ENCODE measurements at regions not wholly inside any gene's neighbourhood (a gene's known extent, or its start where the extent isn't known, plus 50 kb on each side); places are given as distances from the start of the nearest gene placed in this dataset.

DNA sequence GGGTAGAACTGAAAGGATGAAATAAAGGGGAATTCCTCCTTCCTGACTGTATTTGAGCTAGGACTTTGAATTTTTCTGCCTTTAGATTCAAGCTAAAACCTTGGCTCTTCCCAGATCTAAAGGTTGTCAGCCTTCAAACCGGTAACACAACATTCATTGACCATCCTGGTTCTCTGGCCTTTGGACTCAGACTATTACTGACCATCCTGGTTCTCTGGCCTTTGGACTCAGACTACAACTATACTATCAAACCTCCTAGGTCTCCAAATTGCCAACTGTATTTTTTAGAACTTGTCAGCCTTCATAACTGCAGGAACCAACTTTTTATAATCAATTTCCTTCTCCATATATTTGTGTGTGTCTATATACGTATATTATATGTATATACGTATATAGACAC is 140.6 kb upstream of the RBMY1B start:
- Mint-ChIP-seq H3K36me3 (no peaks in the 10 kb centered on the region), H3K27me3 (peaks cover 0 to 5% (median 0%) of the 10 kb centered on the region in 3 donors), H3K4me1 (no peaks in the 10 kb centered on the region), H3K4me3 (no peak overlapping the region), H3K27ac (no peak overlapping the region), H3K9me3 (no peaks in the 10 kb centered on the region)
- DNase-seq (no peak), ATAC-seq (ENCODE audit: low read depth in 2 of 2) (no peak)

DNA sequence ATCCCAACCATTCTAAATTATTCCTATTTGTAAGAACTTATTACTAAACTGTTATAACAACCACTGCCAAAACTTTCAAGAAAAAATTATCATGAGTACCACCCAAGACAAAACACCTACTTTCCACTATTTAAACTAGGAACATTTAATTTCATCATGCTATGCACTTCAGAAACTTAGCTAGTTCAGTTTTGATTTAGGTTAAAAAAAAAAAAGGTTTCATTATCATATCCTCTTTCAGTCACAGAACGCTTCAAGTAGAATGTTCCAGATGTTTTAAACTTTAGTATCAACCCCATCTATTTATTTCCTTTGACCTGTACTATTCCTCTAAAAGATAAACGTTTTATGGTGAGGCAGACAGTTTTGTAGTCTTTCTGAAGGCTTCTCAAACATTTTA is 117.0 kb upstream of the RBMY1B start:
- Mint-ChIP-seq H3K4me3 (no peak overlapping the region), H3K27ac (no peak overlapping the region), H3K4me1 (no peaks in the 10 kb centered on the region), H3K27me3 (peaks cover 0 to 8% (median 0%) of the 10 kb centered on the region in 3 donors), H3K36me3 (no peaks in the 10 kb centered on the region), H3K9me3 (no peaks in the 10 kb centered on the region)
- DNase-seq = no peak
- no peak for ATAC-seq (ENCODE audit: low read depth in 2 of 2)

DNA sequence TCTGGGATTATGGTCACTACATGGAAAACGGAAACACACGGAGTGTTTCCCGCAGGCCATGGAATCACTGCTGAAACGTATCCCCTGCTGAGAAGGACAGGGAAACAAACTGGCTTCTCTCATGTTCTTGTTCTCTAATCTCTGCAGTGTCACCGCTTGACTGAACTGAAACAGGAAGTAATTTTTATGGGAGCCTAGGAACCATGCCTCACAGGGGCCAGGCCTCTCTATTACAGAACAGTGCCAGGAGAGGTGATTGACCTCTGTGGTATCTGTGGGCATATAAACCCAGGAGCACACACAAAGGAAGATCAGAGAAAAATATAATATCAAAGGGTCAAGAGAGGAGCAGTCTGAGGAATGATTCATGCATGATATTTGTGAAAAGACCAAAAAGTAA is 88.9 kb upstream of the RBMY1B start:
- Mint-ChIP-seq H3K27ac (peak overlapping the region in 1 of 6 donors; percentile 78), H3K4me1 (peaks cover 0 to 16% (median 0%) of the 10 kb centered on the region in 3 donors), H3K4me3 (peak overlapping the region in 1 of 8 donors; percentile 4), H3K36me3 (no peaks in the 10 kb centered on the region), H3K27me3 (no peaks in the 10 kb centered on the region), H3K9me3 (no peaks in the 10 kb centered on the region)
- peak in 1 of 2 donors; percentile 52 for ATAC-seq (ENCODE audit: low read depth in 2 of 2)
- DNase-seq = no peak

DNA sequence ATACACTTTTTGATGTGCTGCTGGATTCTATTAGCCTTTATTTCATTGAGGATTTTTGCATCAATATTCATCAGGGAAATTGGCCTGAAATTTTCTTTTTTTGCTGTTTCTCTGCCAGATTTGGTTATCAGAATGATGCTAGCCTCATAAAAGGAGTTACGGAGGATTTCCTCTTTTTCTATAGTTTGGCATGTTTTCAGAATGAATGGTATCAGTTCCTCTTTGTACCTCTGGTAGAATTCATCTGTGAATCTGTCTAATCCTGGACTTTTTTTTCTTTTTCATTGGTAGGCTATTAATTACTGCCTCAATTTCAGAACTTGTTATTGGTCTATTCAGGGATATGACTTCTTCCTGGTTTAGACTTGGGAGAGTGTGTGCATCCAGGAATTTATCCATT is 70.6 kb upstream of the RBMY1B start:
- no peaks in the 10 kb centered on the region for H3K36me3 Mint-ChIP-seq
- H3K4me1 Mint-ChIP-seq = peaks cover 0 to 23% (median 0%) of the 10 kb centered on the region in 3 donors
- H3K4me3 Mint-ChIP-seq = peak overlapping the region in 1 of 8 donors; percentile 49
- no peaks in the 10 kb centered on the region for H3K9me3 Mint-ChIP-seq
- ATAC-seq (ENCODE audit: low read depth in 2 of 2) (peak in 1 of 2 donors; percentile 73), DNase-seq (no peak)
- H3K27me3 Mint-ChIP-seq = no peaks in the 10 kb centered on the region
- no peak overlapping the region for H3K27ac Mint-ChIP-seq

DNA sequence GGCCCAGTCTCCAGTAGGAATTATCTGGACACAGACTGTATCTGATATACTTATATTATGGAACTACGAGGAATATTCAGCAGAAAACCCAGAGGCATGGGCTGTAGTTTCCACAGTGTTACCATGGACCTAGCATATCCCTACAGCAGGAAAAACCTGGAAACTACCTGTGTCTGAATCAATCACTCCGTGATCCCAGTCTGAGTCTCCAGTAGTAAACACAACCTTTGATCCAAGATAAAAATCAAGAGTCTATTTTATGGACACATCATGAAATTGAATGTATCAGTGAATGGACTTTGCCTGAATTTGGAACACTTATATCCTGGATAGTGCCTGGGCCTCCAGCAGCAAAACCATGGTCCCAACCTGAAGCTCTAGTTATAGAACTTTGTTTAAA is 57.5 kb upstream of the RBMY1B start:
- ATAC-seq (ENCODE audit: low read depth in 2 of 2) (no peak), DNase-seq (no peak)
- no peak overlapping the region for H3K4me3 Mint-ChIP-seq
- H3K9me3 Mint-ChIP-seq = no peaks in the 10 kb centered on the region
- H3K27me3 Mint-ChIP-seq = peaks cover 0 to 11% (median 0%) of the 10 kb centered on the region in 3 donors
- no peaks in the 10 kb centered on the region for H3K4me1 Mint-ChIP-seq
- H3K27ac Mint-ChIP-seq = no peak overlapping the region
- H3K36me3 Mint-ChIP-seq = no peaks in the 10 kb centered on the region

DNA sequence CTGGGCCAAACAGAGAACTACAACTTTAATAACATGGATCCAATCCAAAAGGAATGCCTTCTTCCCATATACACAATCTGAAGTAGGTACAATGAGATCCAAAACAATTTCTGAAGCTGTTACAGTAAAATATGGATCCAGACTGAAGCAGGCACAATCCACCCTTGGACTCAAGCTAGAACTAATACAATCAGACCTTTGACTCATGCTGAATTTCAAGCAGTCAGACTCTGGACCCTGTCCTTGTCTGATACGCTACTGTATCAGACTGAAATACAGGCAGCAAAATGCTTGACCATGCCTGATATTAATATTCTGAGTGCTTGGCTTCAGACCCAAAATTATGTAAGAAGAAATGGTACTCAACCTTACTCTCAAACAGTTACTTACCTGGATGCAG is 57.0 kb upstream of the RBMY1B start:
- DNase-seq = no peak
- no peaks in the 10 kb centered on the region for H3K9me3 Mint-ChIP-seq
- H3K4me3 Mint-ChIP-seq = no peak overlapping the region
- ATAC-seq (ENCODE audit: low read depth in 2 of 2) = no peak
- H3K27ac Mint-ChIP-seq = no peak overlapping the region
- no peaks in the 10 kb centered on the region for H3K4me1 Mint-ChIP-seq
- H3K27me3 Mint-ChIP-seq = peaks cover 0 to 11% (median 0%) of the 10 kb centered on the region in 3 donors
- no peaks in the 10 kb centered on the region for H3K36me3 Mint-ChIP-seq

DNA sequence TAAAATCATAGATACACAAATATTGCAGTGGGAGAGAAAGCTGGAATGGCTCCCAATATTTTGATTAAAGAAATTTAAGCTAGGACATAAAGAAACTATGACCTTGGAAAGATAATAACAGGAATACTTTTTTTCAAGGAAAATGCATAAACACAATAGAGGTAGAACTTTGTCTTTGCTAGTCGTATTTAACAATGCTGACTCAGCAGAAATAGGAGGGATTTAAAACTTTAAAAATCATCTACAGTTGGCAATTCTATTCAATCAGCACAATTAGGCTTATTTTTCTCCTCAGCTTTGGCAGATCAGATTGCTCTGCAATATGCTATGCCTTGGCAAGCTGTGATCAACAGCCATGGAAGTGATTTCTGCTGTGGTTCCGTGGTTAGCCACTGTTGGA is 51.5 kb upstream of the RBMY1B start:
- DNase-seq (no peak), ATAC-seq (ENCODE audit: low read depth in 2 of 2) (no peak)
- Mint-ChIP-seq H3K27ac (no peak overlapping the region), H3K27me3 (peaks cover 0 to 4% (median 0%) of the 10 kb centered on the region in 3 donors), H3K4me1 (no peaks in the 10 kb centered on the region), H3K4me3 (no peak overlapping the region), H3K36me3 (no peaks in the 10 kb centered on the region), H3K9me3 (no peaks in the 10 kb centered on the region)

All from naive B cell (primary cell).